BLaER1 treated with 17β-estradiol and CSF1 and Interleukin-3, amounts not matched to agents 10 nM and 100 nM (cell line): ENCODE measurements at regions not wholly inside any gene's neighbourhood (a gene's known extent, or its start where the extent isn't known, plus 50 kb on each side); places are given as distances from the start of the nearest gene placed in this dataset.

ENCODE experiments used
- H3K27ac ChIP-seq, 11 experiments: shearing (Covaris generic); formaldehyde crosslinking; 2 replicates each; pipeline ENCODE4 v1.8.1; 2022
- H3K27me3 ChIP-seq, 11 experiments: shearing (Covaris generic); formaldehyde crosslinking; 2 replicates each; pipeline ENCODE4 v1.8.1; 2022
- H3K36me3 ChIP-seq, 11 experiments: shearing (Covaris generic); formaldehyde crosslinking; 2 replicates each; pipeline ENCODE4 v1.8.1; 2022
- H3K4me1 ChIP-seq, 10 experiments: shearing (Covaris generic); formaldehyde crosslinking; 2 replicates each; pipeline ENCODE4 v1.8.1; 2022
- H3K4me2 ChIP-seq, 11 experiments: shearing (Covaris generic); formaldehyde crosslinking; 2 replicates each; pipeline ENCODE4 v1.8.1; 2022
- H3K4me3 ChIP-seq, 10 experiments: shearing (Covaris generic); formaldehyde crosslinking; 2 replicates each; pipeline ENCODE4 v1.8.1; 2022
- H3K9ac ChIP-seq, 11 experiments: shearing (Covaris generic); formaldehyde crosslinking; 2 replicates each; pipeline ENCODE4 v1.8.1; 2022
- H3K9me3 ChIP-seq, 11 experiments: shearing (Covaris generic); formaldehyde crosslinking; replicated peaks in 1 of 11; 2 replicates each; pipeline ENCODE4 v1.8.1; 2022
- H4K20me1 ChIP-seq, 11 experiments: shearing (Covaris generic); formaldehyde crosslinking; 2 replicates each; pipeline ENCODE4 v1.8.1; 2022
- Cebpa-rat ChIP-seq, 11 experiments: shearing (Covaris generic); IDR thresholded peaks; 2 replicates each; pipeline ENCODE4 v1.8.1; 2022

GRCh38 chr4:32429151-32429550, 1709.0 kb downstream of the PCDH7 start:
- no peak for TF ChIP-seq Cebpa-rat (IDR thresholded peaks at IDR 0.05)

DNA sequence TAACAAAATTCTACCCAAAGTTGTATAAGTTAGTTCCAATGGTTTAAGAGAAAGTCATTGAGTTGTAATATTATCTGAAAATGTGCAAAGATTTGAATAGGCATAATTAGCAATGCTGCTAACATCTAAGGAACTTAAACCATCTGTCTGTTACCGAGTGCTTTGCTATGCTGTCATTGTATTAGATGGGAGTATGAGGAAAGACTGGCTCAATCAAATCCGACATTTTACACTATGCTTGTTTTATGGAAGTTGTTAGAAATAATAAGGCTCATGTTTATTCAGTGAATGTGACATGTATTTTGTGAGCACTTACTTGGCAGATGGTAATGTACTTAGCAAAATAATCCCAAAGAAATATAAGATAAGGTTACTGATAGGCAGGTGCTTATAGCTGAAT, 1715.1 kb downstream of the PCDH7 start:
- Histone ChIP-seq H3K9ac (no peak overlapping the region), H3K27ac (no peak overlapping the region), H3K36me3 (no peaks in the 10 kb centered on the region), H3K9me3 (no peaks in the 10 kb centered on the region), H3K4me2 (no peak overlapping the region), H3K27me3 (no peaks in the 10 kb centered on the region), H4K20me1 (no peaks in the 10 kb centered on the region), H3K4me3 (no peak overlapping the region), H3K4me1 (no peaks in the 10 kb centered on the region)
- no peak for TF ChIP-seq Cebpa-rat (IDR thresholded peaks at IDR 0.05)

More at GRCh38 chr4:32429151-32429550, 1709.0 kb downstream of the PCDH7 start:
- no peaks in the 10 kb centered on the region for H3K27me3 ChIP-seq
- H3K4me3 ChIP-seq = no peak overlapping the region
- H3K4me2 ChIP-seq = no peak overlapping the region
- H3K9me3 ChIP-seq = 0 out of 22 replicates have a peak, but pooled peaks cover 0 to under 1% (median 0%) of the 10 kb centered on the region in 11 experiments
- H3K27ac ChIP-seq = no peak overlapping the region
- H3K9ac ChIP-seq = no peak overlapping the region
- no peaks in the 10 kb centered on the region for H3K4me1 ChIP-seq
- H4K20me1 ChIP-seq = no peaks in the 10 kb centered on the region
- no peaks in the 10 kb centered on the region for H3K36me3 ChIP-seq

GRCh38 chr4:32436816-32437215, 1716.6 kb downstream of the PCDH7 start:
- Histone ChIP-seq H4K20me1 (no peaks in the 10 kb centered on the region), H3K27me3 (no peaks in the 10 kb centered on the region), H3K4me1 (no peaks in the 10 kb centered on the region), H3K4me3 (no peak overlapping the region), H3K36me3 (no peaks in the 10 kb centered on the region), H3K9me3 (no peaks in the 10 kb centered on the region), H3K27ac (no peak overlapping the region), H3K9ac (no peak overlapping the region), H3K4me2 (no peak overlapping the region)
- TF ChIP-seq Cebpa-rat (IDR thresholded peaks at IDR 0.05) = no peak

- Histone ChIP-seq H3K27me3 (no peaks in the 10 kb centered on the region), H3K27ac (no peak overlapping the region), H4K20me1 (no peaks in the 10 kb centered on the region), H3K4me2 (no peak overlapping the region), H3K36me3 (no peaks in the 10 kb centered on the region), H3K4me3 (no peak overlapping the region), H3K9me3 (no peaks in the 10 kb centered on the region), H3K4me1 (peaks cover 0 to 6% (median 0%) of the 10 kb centered on the region in 10 experiments; a peak in 1 of 20 replicates), H3K9ac (no peak overlapping the region)
- no peak for TF ChIP-seq Cebpa-rat (IDR thresholded peaks at IDR 0.05)
Observed at GRCh38 chr4:32440391-32440790, 1720.2 kb downstream of the PCDH7 start.

DNA sequence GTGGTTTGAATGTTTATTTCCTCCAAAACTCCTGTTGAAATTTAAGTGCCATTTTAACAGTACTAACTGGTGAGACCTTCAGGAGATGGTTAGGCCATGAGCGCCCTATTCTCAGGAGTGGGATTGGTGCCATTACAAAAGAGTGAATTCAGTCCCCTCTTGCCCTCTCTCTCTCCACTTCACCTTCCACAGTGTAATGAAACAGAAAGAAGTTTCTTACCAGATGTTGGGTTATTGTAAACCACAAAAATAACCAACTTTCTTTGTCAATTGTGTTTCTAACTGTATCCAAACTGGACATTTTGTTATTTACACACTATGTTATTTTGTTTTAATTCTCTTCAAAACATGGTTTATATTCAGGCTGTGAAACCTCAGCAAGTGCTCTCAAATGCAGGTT, 1734.3 kb downstream of the PCDH7 start:
- Histone ChIP-seq H3K4me1 (no peaks in the 10 kb centered on the region), H3K4me3 (no peak overlapping the region), H3K27ac (no peak overlapping the region), H3K36me3 (no peaks in the 10 kb centered on the region), H3K9ac (no peak overlapping the region), H3K27me3 (no peaks in the 10 kb centered on the region), H3K9me3 (no peaks in the 10 kb centered on the region), H4K20me1 (no peaks in the 10 kb centered on the region), H3K4me2 (no peak overlapping the region)
- TF ChIP-seq Cebpa-rat (IDR thresholded peaks at IDR 0.05) = no peak

DNA sequence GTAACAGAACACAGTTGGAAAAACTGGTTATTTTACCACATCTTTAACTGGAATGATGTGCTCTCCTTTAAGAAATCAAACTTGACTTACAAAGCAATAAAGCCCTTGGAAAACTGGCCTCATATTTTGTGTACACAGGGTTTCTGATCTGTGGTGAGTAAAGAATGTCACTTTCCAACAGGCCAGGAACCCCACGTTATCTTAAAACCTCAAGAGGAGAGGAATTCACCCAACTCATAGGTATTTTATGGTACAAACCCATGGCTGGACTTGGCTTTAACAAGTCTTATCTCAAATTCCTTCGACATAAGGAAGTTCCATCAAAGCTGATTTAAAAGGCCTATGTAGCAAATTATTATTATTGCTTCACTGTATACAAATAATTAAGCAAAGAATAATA, 1735.1 kb downstream of the PCDH7 start:
- Histone ChIP-seq H3K36me3 (no peaks in the 10 kb centered on the region), H3K4me3 (no peak overlapping the region), H3K27me3 (no peaks in the 10 kb centered on the region), H3K9ac (no peak overlapping the region), H3K4me2 (no peak overlapping the region), H3K9me3 (no peaks in the 10 kb centered on the region), H4K20me1 (no peaks in the 10 kb centered on the region), H3K27ac (no peak overlapping the region), H3K4me1 (no peaks in the 10 kb centered on the region)
- no peak for TF ChIP-seq Cebpa-rat (IDR thresholded peaks at IDR 0.05)

GRCh38 chr4:32460972-32461371, 1740.8 kb downstream of the PCDH7 start:
- Histone ChIP-seq H4K20me1 (no peaks in the 10 kb centered on the region), H3K9ac (no peak overlapping the region), H3K27me3 (no peaks in the 10 kb centered on the region), H3K36me3 (no peaks in the 10 kb centered on the region), H3K4me1 (no peaks in the 10 kb centered on the region), H3K4me3 (no peak overlapping the region), H3K4me2 (no peak overlapping the region), H3K9me3 (no peaks in the 10 kb centered on the region; a peak in 1 of 22 replicates), H3K27ac (no peak overlapping the region)
- TF ChIP-seq Cebpa-rat (IDR thresholded peaks at IDR 0.05) = no peak

GRCh38 chr4:32462944-32463343, 1742.8 kb downstream of the PCDH7 start:
- Histone ChIP-seq H3K4me1 (no peaks in the 10 kb centered on the region), H3K4me3 (no peak overlapping the region), H3K9ac (no peak overlapping the region), H3K9me3 (no peaks in the 10 kb centered on the region; a peak in 1 of 22 replicates), H3K4me2 (no peak overlapping the region), H3K27ac (no peak overlapping the region), H3K27me3 (no peaks in the 10 kb centered on the region), H4K20me1 (no peaks in the 10 kb centered on the region), H3K36me3 (no peaks in the 10 kb centered on the region)
- TF ChIP-seq Cebpa-rat (IDR thresholded peaks at IDR 0.05) = no peak

GRCh38 chr4:32470087-32470585, 1750.0 kb downstream of the PCDH7 start:
- TF ChIP-seq Cebpa-rat (IDR thresholded peaks at IDR 0.05) = no peak
- H3K9me3 ChIP-seq = no peaks in the 10 kb centered on the region

GRCh38 chr4:32472918-32473317, 1752.7 kb downstream of the PCDH7 start:
- Histone ChIP-seq H3K4me2 (no peak overlapping the region), H3K9ac (no peak overlapping the region), H3K4me3 (no peak overlapping the region), H3K27ac (no peak overlapping the region), H4K20me1 (no peaks in the 10 kb centered on the region), H3K9me3 (no peaks in the 10 kb centered on the region), H3K27me3 (no peaks in the 10 kb centered on the region), H3K4me1 (no peaks in the 10 kb centered on the region), H3K36me3 (no peaks in the 10 kb centered on the region)
- no peak for TF ChIP-seq Cebpa-rat (IDR thresholded peaks at IDR 0.05)

More at GRCh38 chr4:32470087-32470585, 1750.0 kb downstream of the PCDH7 start:
- H3K9ac ChIP-seq = no peak overlapping the region
- H3K36me3 ChIP-seq = no peaks in the 10 kb centered on the region
- no peak overlapping the region for H3K4me2 ChIP-seq
- H4K20me1 ChIP-seq = no peaks in the 10 kb centered on the region
- H3K27me3 ChIP-seq = no peaks in the 10 kb centered on the region
- no peak overlapping the region for H3K27ac ChIP-seq
- no peak overlapping the region for H3K4me3 ChIP-seq
- H3K4me1 ChIP-seq = no peaks in the 10 kb centered on the region
